RCC 7860 (cell line): ENCODE measurements at regions not wholly inside any gene's neighbourhood (a gene's known extent, or its start where the extent isn't known, plus 50 kb on each side); places are given as distances from the start of the nearest gene placed in this dataset.
"Not testable (repeated sequence)": the region's sequence is repeated elsewhere in the genome, so short reads cannot be mapped to it uniquely, and the experiment has no call there.

Experiments
- DNase-seq: peaks from one replicate; pipeline ENCODE4 v3.0.0-alpha.2; 2015; ENCODE audit warnings: low spot score
- FAIRE-seq: peaks from 2 replicates; lab custom pipeline; 2012; peaks lifted over from hg19 to GRCh38; lab: Jason Lieb, UNC

GRCh38 chrX:95760356-95760755 is 924.3 kb upstream of the DIAPH2 start:
- FAIRE-seq, result no peak
- DNase-seq, result no peak

- DNase-seq (no peak), FAIRE-seq (no peak)
Observed at GRCh38 chrX:95762716-95763115, 921.9 kb upstream of the DIAPH2 start.

- DNase-seq (peak; percentile 5), FAIRE-seq (peak; percentile 48)
Observed at GRCh38 chrX:95764972-95765451, 919.6 kb upstream of the DIAPH2 start.

DNA sequence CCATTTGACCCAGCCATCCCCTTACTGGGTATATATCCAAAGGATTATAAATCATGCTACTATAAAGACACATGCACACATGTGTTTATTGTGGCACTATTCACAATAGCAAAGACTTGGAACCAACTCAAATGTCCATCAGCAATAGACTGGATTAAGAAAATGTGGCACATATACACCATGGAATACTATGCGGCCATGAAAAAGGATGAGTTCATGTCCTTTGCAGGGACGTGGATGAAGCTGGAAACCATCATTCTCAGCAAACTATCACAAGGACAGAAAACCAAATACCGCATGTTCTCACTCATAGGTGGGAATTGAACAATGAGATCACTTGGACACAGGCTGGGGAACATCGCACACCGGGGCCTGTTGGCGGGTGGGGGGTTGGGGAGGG is 913.4 kb upstream of the DIAPH2 start:
- not testable (repeated sequence) for DNase-seq, FAIRE-seq

DNA sequence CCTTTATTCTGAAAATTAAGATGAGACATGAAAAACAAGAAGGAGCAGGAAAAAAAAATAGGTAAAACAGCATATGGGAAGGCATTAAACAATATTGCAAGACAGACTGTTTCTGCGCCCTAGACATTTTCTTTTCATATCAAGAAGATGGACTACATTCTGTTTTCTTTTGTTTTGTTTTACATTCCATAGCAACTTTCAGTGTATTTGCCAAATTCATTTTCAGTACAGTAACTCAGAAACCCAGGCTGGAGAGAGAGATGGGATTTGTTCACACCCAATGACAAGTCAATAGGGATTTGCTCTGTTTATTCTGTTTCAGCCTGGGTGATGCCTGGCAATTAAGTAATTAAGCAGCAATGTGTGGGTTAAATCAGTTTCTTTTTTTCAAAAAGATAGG is 892.8 kb upstream of the DIAPH2 start:
- FAIRE-seq (no peak), DNase-seq (no peak)

- DNase-seq (no peak), FAIRE-seq (no peak)
Observed at GRCh38 chrX:95797344-95797743, 887.3 kb upstream of the DIAPH2 start.

GRCh38 chrX:95823796-95824195 is 860.8 kb upstream of the DIAPH2 start:
- DNase-seq, result no peak
- no peak for FAIRE-seq

DNA sequence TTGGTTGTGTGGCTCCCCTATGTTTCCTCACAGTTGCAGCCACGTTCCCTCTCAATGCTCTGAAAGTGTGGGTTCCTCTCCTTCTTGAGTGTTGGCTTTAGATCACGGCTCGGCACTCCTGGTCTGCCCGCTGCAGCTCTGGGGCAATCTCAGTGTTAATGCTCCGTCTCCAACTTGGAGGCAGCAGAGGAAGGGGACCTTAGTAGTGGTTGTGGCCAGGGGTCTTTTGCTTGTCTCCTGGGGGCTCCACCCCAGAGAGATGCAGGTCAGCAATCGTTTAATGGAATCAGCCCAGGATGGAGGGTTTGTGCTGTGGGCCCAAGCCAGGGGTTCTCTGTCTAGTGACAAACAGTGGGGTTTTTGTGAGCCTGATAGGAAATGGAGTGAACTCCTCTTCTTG is 849.4 kb upstream of the DIAPH2 start:
- no peak for FAIRE-seq
- no peak for DNase-seq

- DNase-seq (no peak), FAIRE-seq (no peak)
Observed at GRCh38 chrX:95836517-95836916, 848.1 kb upstream of the DIAPH2 start.

GRCh38 chrX:95841863-95842262 is 842.8 kb upstream of the DIAPH2 start:
- FAIRE-seq (no peak), DNase-seq (no peak)

DNA sequence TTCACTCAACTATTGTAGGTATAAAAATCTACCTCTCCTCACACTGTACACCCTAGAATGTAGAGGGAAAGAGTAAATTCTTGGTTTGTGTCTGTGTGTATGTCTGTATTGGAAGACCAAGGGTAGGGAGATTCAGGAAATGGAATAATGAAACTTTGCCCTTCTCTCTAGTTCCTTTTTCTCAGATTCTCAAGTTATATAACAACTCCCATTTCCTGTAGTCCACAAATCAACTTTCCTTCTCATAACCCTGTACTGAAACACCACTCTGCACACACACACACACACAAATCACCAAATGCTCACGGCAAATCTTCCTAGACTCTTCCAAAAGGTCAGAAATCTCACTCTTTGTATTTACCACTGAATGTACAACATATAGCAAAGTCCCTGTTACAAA is 824.5 kb upstream of the DIAPH2 start:
- DNase-seq, result no peak
- FAIRE-seq, result no peak

- FAIRE-seq (no peak), DNase-seq (no peak)
Observed at GRCh38 chrX:95875661-95876060, 809.0 kb upstream of the DIAPH2 start.

DNA sequence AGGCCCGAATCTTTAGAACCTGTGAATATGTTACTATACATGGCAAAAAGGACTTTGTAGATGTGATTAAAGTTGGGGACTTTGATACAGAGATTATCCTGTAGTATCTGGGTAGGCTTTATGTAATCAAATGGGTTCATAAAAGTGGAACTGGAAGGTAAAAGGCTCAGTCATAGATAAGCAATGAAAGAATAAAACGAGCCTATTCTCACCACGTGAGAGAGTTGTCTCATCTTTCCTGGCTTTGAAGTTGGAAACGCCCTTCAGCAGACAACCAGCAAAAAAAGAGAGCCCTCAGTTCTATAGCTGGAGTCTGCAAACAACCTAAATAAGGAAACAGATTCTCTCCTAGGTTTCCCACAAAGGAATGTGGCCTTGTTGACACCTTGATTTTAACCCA is 805.8 kb upstream of the DIAPH2 start:
- DNase-seq (no peak), FAIRE-seq (no peak)

DNA sequence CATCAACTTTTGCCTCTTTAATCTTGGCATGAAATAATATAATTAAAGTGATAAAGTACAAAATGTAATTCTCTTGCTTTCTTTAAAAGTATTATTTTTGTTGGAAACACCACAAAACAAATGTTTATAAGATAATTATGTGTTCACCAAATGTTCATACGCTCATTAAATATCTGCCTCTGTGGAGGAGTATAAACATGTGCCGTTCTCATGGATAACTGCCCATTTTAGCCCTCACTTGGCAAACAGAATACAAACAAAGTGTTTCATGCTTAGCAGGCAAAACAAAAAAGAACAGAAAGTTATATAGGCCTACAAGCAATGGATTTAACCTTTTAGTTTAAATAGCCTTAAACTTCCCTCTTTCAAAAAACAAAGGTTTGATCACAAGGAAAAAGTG is 800.5 kb upstream of the DIAPH2 start:
- FAIRE-seq (no peak), DNase-seq (no peak)

DNA sequence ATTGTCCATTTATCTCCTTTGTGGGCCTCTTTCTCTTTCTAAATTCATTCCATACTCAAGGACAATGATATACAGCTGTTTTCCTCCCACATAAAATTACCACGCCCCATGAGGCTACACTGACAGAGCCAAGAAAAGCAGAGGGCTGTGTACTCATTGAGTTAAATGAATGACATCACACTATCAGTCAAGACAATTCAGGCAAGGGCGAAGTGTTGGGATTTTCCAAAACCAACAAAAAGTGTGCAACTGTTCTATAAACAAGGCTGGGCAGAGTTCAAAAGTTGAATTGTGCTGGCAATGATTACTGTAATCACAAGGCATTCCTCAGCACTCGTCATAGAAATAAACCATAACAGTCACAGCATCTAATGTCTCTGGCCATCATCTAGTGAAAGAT is 799.6 kb upstream of the DIAPH2 start:
- DNase-seq, result no peak
- FAIRE-seq, result no peak

GRCh38 chrX:95889279-95889678 is 795.4 kb upstream of the DIAPH2 start:
- DNase-seq, result no peak
- FAIRE-seq, result no peak

- FAIRE-seq, result no peak
- no peak for DNase-seq
Observed at GRCh38 chrX:95893636-95894035, 791.0 kb upstream of the DIAPH2 start.

DNA sequence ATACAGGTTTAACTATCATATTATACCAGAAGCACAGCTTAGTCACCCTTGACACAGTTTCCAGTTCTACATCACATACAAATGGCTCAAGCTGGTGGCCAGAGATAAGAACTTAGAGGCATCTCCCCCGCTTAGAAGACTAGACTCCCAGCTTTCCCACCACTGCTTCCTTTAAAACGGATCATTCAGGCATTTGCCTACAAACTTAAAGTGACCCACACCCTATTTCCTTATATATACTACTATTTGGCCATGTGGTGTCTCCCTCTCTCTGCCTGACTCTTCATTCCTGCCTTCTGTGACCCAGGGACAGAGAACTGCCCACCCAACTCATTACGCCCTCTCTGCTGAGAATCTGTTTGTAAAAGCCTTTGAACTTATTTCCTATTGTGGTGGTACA is 781.2 kb upstream of the DIAPH2 start:
- FAIRE-seq (no peak), DNase-seq (no peak)

DNA sequence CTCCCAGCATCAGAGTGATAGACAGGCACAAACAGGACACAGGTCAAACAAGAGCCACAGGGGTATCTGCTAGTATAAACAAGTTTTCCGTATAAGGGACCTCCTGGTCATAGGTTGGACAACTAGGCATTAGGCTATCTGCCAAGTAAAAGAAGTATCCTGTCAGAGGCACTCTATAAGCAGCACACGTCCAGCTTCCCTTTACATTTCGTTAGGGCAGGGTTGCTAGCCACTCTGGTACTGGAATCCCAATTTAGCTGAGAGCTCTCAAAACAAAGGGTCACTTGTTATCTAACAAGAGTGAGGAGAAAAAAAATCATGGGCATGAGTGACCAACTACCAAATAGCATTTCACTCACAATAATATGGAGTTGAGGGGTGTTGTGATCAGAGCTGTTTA is 780.7 kb upstream of the DIAPH2 start:
- DNase-seq (no peak), FAIRE-seq (no peak)

- no peak for DNase-seq
Observed at GRCh38 chrX:95907081-95907480, 777.6 kb upstream of the DIAPH2 start.

GRCh38 chrX:95911062-95911461 is 773.6 kb upstream of the DIAPH2 start:
- DNase-seq, result no peak
- no peak for FAIRE-seq

More at GRCh38 chrX:95907081-95907480, 777.6 kb upstream of the DIAPH2 start:
- FAIRE-seq, result no peak

GRCh38 chrX:95919605-95920004 is 765.0 kb upstream of the DIAPH2 start:
- FAIRE-seq, result no peak
- DNase-seq, result no peak

DNA sequence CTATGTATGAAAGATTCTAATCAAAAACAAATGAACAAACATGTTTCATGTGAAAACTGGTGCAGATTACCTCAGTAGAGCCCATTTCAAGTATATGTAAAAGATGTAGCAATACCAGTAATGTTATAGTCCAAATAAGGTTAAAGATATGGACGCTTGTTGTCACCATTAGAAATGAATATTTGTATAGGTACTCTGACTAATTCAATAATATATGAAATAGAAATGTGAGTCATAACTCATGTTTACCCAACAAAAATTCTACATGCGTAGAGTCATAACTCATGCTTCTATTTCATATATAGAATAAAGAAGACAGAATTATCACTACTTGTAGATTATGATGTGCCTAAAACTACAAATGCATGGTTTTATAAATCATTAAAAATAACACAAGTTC is 739.1 kb upstream of the DIAPH2 start:
- FAIRE-seq (no peak), DNase-seq (no peak)

GRCh38 chrX:95949588-95949987 is 735.1 kb upstream of the DIAPH2 start:
- no peak for DNase-seq
- FAIRE-seq, result no peak
